GM21529 (cell line): ENCODE measurements at regions not wholly inside any gene's neighbourhood (a gene's known extent, or its start where the extent isn't known, plus 50 kb on each side); places are given as distances from the start of the nearest gene placed in this dataset.

Experiments
- ATAC-seq: cut with Tn5 transposase; IDR thresholded peaks from one replicate; pipeline ENCODE4 v1.9.1; 2021; ENCODE audit not compliant: unreplicated experiment

- ATAC-seq: no peak
These were observed 95.9 kb upstream of the SPTBN1 start for GRCh38 chr2:54360055-54360792.

- ATAC-seq: no peak
These were observed 91.7 kb upstream of the SPTBN1 start for GRCh38 chr2:54364409-54364808.

- ATAC-seq: no peak
These were observed 90.5 kb upstream of the SPTBN1 start for GRCh38 chr2:54365661-54366060.

DNA sequence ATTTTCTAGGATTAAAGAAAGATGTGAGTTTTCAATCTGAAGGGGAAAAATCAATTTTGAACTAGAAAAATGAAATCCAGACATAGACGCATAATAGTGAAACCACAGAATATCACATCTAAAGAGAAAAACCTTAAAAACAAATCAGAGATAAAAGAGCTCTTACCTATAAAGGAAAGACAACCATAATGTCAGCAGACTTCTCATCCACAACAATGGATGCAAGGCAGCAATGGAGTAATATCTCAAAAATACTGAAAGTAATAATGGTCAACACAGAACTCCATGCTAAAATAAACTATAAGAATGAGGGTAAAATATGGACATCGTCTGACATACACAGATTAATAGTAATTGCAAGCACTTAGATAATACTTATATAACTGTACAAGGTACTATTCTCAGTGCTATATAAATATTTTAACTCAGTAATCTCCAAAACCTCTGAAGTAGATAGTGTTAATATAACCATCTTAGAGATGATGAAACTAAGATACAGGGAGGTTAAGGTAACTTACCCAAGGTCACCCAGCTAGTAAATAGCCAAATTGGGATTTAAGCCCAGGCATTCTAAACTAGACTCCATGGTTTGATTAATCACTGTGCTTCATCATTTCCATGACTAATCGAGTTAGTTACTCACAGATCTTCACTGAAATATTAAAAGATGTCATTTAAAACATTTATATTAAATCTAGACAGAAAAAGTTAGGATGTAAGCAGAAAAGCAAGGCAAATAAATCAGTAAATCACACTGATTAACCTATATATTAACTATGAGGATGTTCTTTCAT lies 89.4 kb upstream of the SPTBN1 start:
- no peak for ATAC-seq

- no peak for ATAC-seq
These were observed 85.6 kb upstream of the SPTBN1 start for GRCh38 chr2:54370405-54371104.

DNA sequence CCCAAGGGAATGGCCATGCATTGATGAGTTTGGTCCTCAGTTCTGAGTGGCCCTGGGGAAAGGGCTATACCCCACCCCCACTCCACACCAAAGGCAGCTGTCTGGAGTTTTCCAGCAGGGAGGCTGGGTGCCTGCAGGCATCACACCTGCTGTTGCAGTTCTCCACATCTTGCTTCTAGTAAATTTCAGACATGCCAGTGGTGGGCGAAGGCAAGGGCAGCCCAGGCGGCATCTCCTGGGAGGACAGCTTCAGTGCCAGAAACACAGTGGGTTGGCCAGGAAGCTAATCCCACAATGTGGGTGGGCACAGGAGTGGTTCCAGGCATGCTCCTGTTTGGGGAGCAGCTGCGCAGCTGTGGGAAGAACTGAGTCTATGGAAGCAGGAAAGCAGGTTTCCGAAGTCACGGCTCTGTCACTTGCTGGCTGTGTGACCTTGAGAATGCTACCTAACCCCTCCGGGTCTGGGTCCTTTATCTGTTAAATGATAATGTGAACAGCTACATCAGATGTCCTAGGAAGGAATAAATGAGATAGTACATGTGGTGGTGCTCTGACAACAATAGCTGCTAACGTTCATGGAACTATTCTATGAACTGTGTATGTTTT lies 84.6 kb upstream of the SPTBN1 start:
- ATAC-seq: no peak

DNA sequence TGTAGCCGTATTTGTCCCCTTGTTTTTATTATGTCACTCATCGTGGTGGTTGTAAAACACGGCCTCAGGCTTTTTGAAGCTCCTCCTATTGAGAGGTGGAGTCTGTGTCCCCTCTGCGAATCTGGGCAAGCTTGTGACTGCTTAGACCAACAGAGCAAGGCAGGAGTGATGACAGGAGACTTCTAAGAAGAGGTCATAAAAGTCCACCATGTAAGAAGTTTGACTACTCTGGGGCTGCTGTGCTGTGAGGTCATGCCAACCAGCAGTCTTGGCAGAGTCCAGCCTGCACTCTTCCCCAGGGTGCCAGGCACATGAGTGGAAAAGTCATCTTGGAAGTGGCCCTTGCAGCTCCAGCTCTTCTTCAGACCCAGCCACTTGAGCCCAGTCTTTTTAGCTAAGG lies 83.8 kb upstream of the SPTBN1 start:
- no peak for ATAC-seq

DNA sequence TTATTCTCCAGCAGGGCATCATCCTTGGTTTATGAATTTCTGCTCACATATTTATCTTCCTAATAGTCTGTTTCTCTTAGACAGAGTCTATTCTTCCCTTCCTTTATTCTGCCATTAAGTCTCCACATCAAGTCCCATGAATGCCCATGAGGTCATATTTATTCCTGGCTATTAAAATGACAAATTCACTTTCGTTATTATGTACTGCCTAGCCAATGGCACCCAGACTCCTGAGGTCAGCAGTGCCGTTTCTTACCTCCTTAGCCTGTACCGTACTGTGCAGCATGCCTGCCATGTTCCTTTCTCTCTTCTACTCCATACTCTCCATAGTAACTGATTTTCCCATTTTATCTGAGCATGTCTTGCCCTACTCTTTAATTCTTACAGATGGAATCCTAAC lies 82.3 kb upstream of the SPTBN1 start:
- ATAC-seq: no peak

DNA sequence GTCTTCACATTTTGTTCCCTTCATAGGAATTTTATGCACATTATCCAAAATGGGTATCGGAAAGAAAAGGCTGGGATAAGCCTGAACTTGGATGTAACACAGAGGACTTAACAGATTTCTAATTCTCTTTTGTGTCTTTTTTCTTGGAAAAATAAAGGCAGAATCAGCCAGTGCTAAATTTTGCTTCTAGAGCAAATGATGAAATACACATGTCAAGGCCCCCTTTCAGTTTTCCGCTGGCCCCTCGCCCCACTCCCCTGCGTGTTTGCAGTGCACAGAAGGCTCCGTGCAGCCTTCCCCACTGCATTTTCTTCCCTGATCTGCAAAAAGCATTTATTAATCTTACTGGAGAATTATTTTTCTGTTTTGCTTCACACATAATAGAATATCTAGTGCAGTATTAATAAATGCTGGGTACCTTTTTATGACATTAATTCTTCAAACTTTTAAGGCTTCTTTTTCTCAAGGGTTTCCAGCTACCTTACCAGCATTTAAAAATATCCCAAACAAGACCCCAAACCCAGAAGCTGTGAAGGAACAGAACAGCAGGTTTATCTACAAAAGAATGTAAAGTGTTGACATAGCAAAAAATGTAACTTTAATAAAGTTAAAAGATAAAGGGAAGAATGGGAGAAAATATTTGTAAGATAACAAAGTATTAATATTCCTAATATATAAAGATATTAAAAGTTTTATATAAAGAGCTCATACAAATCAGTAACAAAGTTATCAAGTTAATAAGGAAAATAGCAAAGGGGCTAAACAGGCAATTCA lies 81.3 kb upstream of the SPTBN1 start:
- ATAC-seq: no peak

DNA sequence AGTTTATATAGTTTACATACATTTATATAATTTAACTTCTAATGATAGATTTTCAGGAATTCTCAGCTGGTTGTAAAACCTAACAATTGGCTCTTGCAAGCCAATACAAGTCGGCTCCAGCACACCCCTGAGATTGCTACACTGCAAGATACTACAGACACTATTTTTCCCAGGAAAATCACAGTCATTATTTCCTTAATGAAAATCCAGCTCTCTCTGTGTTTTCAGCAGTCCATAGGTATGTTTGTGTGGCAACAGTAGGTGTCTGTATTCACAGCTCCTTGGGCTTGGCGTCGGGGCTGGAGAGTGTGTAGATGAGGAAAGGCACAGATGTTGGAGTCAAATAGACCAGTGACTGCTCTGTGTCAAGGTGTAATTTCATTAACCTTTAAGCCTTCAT lies 78.7 kb upstream of the SPTBN1 start:
- ATAC-seq: no peak

- ATAC-seq: no peak
These were observed 78.1 kb upstream of the SPTBN1 start for GRCh38 chr2:54377901-54378493.

- ATAC-seq: no peak
These were observed 75.5 kb upstream of the SPTBN1 start for GRCh38 chr2:54380670-54381069.

GRCh38 chr2:54381293-54381692 lies 74.8 kb upstream of the SPTBN1 start:
- no peak for ATAC-seq

DNA sequence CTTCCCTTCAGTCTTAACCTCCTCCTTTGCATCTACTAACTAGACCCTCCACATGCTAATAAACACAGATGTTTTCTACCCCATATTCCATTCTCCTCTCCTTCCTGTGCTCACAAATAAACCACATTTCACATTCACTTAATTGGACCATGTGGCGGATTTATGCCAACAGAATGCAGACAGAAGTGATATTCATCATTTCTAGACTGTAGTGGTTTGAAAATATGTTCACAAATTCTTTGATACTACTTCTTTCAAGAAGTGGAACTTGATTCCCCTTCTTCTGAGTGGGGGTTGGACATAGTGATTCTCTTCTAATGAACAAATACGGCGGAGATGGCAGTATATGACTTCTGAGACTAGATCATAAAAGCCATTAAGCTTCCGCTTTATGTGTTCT lies 73.5 kb upstream of the SPTBN1 start:
- ATAC-seq: no peak

DNA sequence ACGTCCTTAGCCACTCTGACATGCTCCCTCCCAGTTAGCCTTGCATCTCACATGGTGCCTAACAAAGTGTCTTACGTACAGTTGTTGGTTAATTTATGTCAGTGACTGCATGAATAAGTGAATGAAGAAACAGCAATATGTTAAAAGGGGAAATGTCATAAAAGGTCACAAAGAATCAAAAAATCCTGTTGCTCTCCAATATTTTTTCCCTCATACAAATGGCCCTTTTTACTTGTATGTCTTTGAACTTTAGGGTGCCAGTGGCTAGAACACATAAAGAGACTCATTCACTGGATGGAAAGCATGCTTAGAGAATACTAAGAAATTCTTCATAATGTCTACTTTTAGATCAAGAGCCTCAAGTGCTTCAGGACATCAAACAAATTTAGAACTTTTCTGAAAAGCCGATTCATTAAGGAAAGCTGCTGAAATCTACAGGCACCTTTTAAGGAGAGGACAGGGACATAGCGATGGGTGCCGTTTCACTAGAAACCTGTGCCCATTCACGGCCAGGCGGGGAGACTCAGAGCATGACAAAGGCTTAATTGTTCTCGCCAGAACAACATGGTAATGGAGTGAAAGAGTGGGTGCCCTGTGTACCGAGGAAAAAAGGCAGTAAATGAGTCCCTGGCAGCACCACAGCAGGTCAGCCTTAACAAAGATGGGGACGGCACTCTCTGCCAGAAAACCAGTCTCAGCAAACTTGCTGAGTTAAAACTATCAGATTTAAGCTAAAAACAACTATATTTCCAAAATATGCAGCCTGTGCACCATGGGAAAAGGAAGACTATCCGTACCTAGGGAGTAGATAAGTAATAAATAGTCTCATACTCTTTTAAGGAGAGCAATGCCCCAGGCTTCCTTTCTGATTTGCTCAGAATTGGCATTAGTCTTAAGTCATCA lies 71.6 kb upstream of the SPTBN1 start:
- no peak for ATAC-seq

DNA sequence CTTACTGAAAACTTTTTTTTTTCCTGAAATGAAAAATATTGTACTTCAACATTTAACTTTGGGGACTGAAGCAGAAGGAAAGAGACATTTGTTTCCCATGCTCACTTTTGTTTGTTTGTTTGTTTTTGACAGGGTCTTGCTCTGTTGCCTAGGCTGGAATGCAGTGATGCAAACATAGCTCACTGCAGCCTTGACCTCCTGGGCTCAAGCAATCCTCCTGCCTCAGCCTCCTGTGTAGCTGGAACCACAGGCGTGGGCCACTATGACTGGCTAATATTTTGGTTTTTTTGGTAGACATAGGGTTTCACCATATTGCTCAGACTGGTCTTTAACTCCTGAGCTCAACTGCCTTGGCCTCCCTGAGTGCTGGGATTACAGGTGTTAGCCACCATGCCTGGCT lies 70.9 kb upstream of the SPTBN1 start:
- ATAC-seq: no peak

DNA sequence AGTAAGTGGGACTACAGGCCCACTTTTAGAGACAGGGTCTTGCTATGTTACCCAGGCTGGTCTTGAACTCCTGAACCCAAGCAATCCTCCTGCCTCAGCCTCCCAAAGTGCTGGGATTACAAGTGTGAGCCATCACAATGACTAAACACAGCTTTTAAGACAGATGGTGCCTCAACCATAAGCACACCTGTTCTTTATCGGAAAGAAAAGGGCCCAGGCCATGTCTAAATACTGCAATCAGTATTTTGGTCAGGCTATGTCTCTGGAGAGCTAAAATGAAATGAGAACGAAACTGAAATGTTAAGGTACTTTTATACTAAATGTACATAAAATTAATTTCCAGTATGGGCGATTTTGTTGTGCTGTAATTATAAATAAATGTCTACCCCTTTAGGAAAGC lies 69.5 kb upstream of the SPTBN1 start:
- no peak for ATAC-seq

GRCh38 chr2:54387059-54387991 lies 68.8 kb upstream of the SPTBN1 start:
- ATAC-seq: no peak
